Endodermal cell (in vitro differentiated cells): ENCODE measurements at regions not wholly inside any gene's neighbourhood (a gene's known extent, or its start where the extent isn't known, plus 50 kb on each side); places are given as distances from the start of the nearest gene placed in this dataset.

ENCODE experiments used
- DNase-seq: peaks from one replicate; pipeline ENCODE4 v3.0.0-alpha.2; 2017
- H3K27ac ChIP-seq: 2 replicates; pipeline ENCODE4 v1.5.1; 2013; ENCODE audit warnings: mild to moderate bottlenecking, low read depth, low read length, moderate library complexity
- H3K27me3 ChIP-seq: 2 replicates; pipeline ENCODE4 v1.6.1; 2013; ENCODE audit warnings: mild to moderate bottlenecking, low read length, moderate library complexity; ENCODE audit not compliant: insufficient read depth, control insufficient read depth, poor library complexity, severe bottlenecking
- H3K36me3 ChIP-seq: 2 replicates; pipeline ENCODE4 v1.7.0; 2013; ENCODE audit warnings: mild to moderate bottlenecking, low read length, moderate library complexity; ENCODE audit not compliant: control insufficient read depth, insufficient read depth
- H3K4me1 ChIP-seq: one replicate; pipeline ENCODE4 v1.7.0; 2013; ENCODE audit warnings: low read length; ENCODE audit not compliant: control insufficient read depth, insufficient read depth
- H3K4me3 ChIP-seq: 2 replicates; pipeline ENCODE4 v1.5.1; 2013; ENCODE audit warnings: mild to moderate bottlenecking, low read length, moderate library complexity
- H3K9ac ChIP-seq: 2 replicates; pipeline ENCODE4 v1.6.1; 2013; ENCODE audit warnings: mild to moderate bottlenecking, low read length, moderate library complexity; ENCODE audit not compliant: poor library complexity, severe bottlenecking; ENCODE audit errors: extremely low read depth
- H3K9me3 ChIP-seq: 2 replicates; pipeline ENCODE4 v1.6.1; 2013; ENCODE audit warnings: mild to moderate bottlenecking, low read length, moderate library complexity; ENCODE audit not compliant: control insufficient read depth
- H3K27ac Mint-ChIP-seq: 2 replicates; pipeline ENCODE4 v1.8.0; 2020; ENCODE audit warnings: mixed read lengths
- H3K27me3 Mint-ChIP-seq: 2 replicates; pipeline ENCODE4 v1.8.0; 2021; ENCODE audit warnings: mild to moderate bottlenecking, mixed read lengths; ENCODE audit not compliant: insufficient read depth
- H3K36me3 Mint-ChIP-seq: 2 replicates; pipeline ENCODE4 v1.8.0; 2020; ENCODE audit warnings: low read depth, mixed read lengths
- H3K4me1 Mint-ChIP-seq: 2 replicates; pipeline ENCODE4 v1.8.0; 2020; ENCODE audit warnings: mixed read lengths
- H3K4me3 Mint-ChIP-seq: 2 replicates; pipeline ENCODE4 v1.8.0; 2020; ENCODE audit warnings: mild to moderate bottlenecking, moderate library complexity, mixed read lengths
- H3K9me3 Mint-ChIP-seq: 2 replicates; pipeline ENCODE4 v1.8.0; 2020; ENCODE audit warnings: mild to moderate bottlenecking, mixed read lengths
- CTCF ChIP-seq: fragments of 200-600 bp; sonication (generic); conservative IDR thresholded peaks from 2 replicates; pipeline ENCODE4 v1.5.0; 2021; ENCODE audit warnings: antibody characterized with exemption, mild to moderate bottlenecking
- WGBS, 2 experiments: methylation state at CpG; one replicate each; pipeline versions ENCODE4 v1.1.5 to v1.1.7; 2013; ENCODE audit warnings: missing lambda C conversion rate in 2 of 2, mixed read lengths in 1 of 2; ENCODE audit not compliant: insufficient coverage in 1 of 2, insufficient read length in 1 of 2; 5-methylcytosine and 5-hydroxymethylcytosine counted together

GRCh38 chr21:14685568-14685967, 139.5 kb upstream of the SAMSN1 start:
- no peak for TF ChIP-seq CTCF
- no peaks in the 10 kb centered on the region for H3K36me3 ChIP-seq
- H3K9me3 ChIP-seq = no peaks in the 10 kb centered on the region
- no peak overlapping the region for H3K4me3 ChIP-seq
- Mint-ChIP-seq H3K27ac (no peak overlapping the region), H3K9me3 (no peaks in the 10 kb centered on the region), H3K4me3 (no peak overlapping the region), H3K27me3 (no peaks in the 10 kb centered on the region), H3K36me3 (no peaks in the 10 kb centered on the region), H3K4me1 (no peaks in the 10 kb centered on the region)
- no peak for DNase-seq
- 90 to 100% methylated on average over 2 of the region's 2 CpGs for WGBS, 2 experiments
- no peak overlapping the region for H3K27ac ChIP-seq
- no peaks in the 10 kb centered on the region for H3K4me1 ChIP-seq
- H3K27me3 ChIP-seq = no peaks in the 10 kb centered on the region
- no peak overlapping the region for H3K9ac ChIP-seq

GRCh38 chr21:14684071-14684470, 138.0 kb upstream of the SAMSN1 start:
- no peaks in the 10 kb centered on the region for H3K27me3 Mint-ChIP-seq
- WGBS, 2 experiments = 88 to 92% methylated on average over 2 to 4 of the region's 4 CpGs
- H3K4me3 Mint-ChIP-seq = no peak overlapping the region

GRCh38 chr21:14683063-14683462, 136.9 kb upstream of the SAMSN1 start:
- no peaks in the 10 kb centered on the region for H3K36me3 Mint-ChIP-seq

More at GRCh38 chr21:14684071-14684470, 138.0 kb upstream of the SAMSN1 start:
- no peak overlapping the region for H3K4me3 ChIP-seq
- no peak overlapping the region for H3K9ac ChIP-seq
- Mint-ChIP-seq H3K9me3 (no peaks in the 10 kb centered on the region), H3K36me3 (no peaks in the 10 kb centered on the region), H3K4me1 (no peaks in the 10 kb centered on the region), H3K27ac (no peak overlapping the region)
- no peaks in the 10 kb centered on the region for H3K4me1 ChIP-seq
- DNase-seq = no peak
- no peak overlapping the region for H3K27ac ChIP-seq
- no peaks in the 10 kb centered on the region for H3K36me3 ChIP-seq
- H3K27me3 ChIP-seq = no peaks in the 10 kb centered on the region
- H3K9me3 ChIP-seq = no peaks in the 10 kb centered on the region
- TF ChIP-seq CTCF = no peak

More at GRCh38 chr21:14683063-14683462, 136.9 kb upstream of the SAMSN1 start:
- Histone ChIP-seq H3K4me1 (no peaks in the 10 kb centered on the region), H3K4me3 (no peak overlapping the region), H3K36me3 (no peaks in the 10 kb centered on the region), H3K27me3 (no peaks in the 10 kb centered on the region), H3K9me3 (no peaks in the 10 kb centered on the region), H3K9ac (no peak overlapping the region), H3K27ac (no peak overlapping the region)
- Mint-ChIP-seq H3K4me3 (no peak overlapping the region), H3K4me1 (no peaks in the 10 kb centered on the region), H3K27me3 (no peaks in the 10 kb centered on the region), H3K27ac (no peak overlapping the region), H3K9me3 (no peaks in the 10 kb centered on the region)
- DNase-seq = no peak
- no peak for TF ChIP-seq CTCF
